Activated B cell treated with CpG ODN at 0.5 μM for 24 hours (primary cell): ENCODE measurements at regions not wholly inside any gene's neighbourhood (a gene's known extent, or its start where the extent isn't known, plus 50 kb on each side); places are given as distances from the start of the nearest gene placed in this dataset.

Experiments
- ATAC-seq: fragments of 200-7000 bp; cut with Tn5 transposase; one replicate; pipeline ENCODE4 v1.10.0; 2021; ENCODE audit warnings: low read depth, mild to moderate bottlenecking, moderate library complexity
- CTCF ChIA-PET: fragments of 350-600 bp; sonication (Branson Sonifier 250); formaldehyde crosslinking; loops from one replicate; lab custom pipeline; 2021; ENCODE audit warnings: antibody characterized with exemption; lab: Charles Lee
- POLR2A ChIA-PET: fragments of 350-600 bp; sonication (Branson Sonifier 250); formaldehyde crosslinking; loops from one replicate; lab custom pipeline; 2021; ENCODE audit warnings: antibody characterized with exemption; lab: Charles Lee
- DNase-seq: peaks from one replicate; pipeline ENCODE4 v3.0.0; 2022
- H3K27ac Mint-ChIP-seq: one replicate; pipeline ENCODE4 v1.8.0; 2020; ENCODE audit warnings: mixed read lengths
- H3K27me3 Mint-ChIP-seq: one replicate; pipeline ENCODE4 v1.8.0; 2021; ENCODE audit warnings: mixed read lengths
- H3K36me3 Mint-ChIP-seq: one replicate; pipeline ENCODE4 v1.8.0; 2021; ENCODE audit warnings: low read depth, mixed read lengths
- H3K4me1 Mint-ChIP-seq: one replicate; pipeline ENCODE4 v1.8.0; 2021; ENCODE audit warnings: mixed read lengths
- H3K4me3 Mint-ChIP-seq: one replicate; pipeline ENCODE4 v1.8.0; 2020; ENCODE audit warnings: mild to moderate bottlenecking, mixed read lengths
- H3K9me3 Mint-ChIP-seq: one replicate; pipeline ENCODE4 v1.8.0; 2020; ENCODE audit warnings: mixed read lengths
- intact Hi-C: fragments of 100-400 bp; cut with micrococcal nuclease; formaldehyde crosslinking; loops from one replicate; pipeline ENCODE4 v1.15.1; 2024
- TF ChIP-seq, protein P1 (sequence below): fragments of 200-600 bp; IDR thresholded peaks from one replicate; pipeline ENCODE4 v1.8.0; 2022; ENCODE audit warnings: antibody characterized with exemption, mild to moderate bottlenecking

DNA sequence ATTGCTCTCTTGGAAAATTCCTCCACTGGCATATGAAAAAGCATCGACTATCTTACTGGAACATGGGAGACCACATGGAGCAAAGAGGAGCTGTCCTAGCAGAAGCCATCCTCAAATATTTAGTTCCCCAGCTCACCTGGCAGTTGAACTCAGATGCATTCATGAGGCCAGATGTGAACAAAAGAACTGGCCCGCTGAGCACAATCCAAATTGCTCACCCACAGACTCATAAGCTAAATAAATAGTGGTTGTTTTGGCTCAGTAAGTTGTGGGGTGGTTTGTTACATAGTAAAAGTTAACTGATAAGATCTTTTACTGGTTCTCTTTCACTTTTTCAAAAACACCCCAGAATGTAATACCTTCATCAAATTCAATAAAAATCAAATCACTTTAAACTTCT is 108.6 kb upstream of the CWC22 start:
- Mint-ChIP-seq H3K4me1 (no peaks in the 10 kb centered on the region), H3K36me3 (no peaks in the 10 kb centered on the region), H3K9me3 (no peaks in the 10 kb centered on the region), H3K4me3 (no peak overlapping the region), H3K27ac (no peak overlapping the region), H3K27me3 (peaks cover 2% of the 10 kb centered on the region)
- ChIA-PET POLR2A (no interaction called here), CTCF (interaction anchor here (1.5 to 2.4 kb wide), 2 partner anchors 8 to 10 kb away, joined by 3 to 13 read pairs; no protein-coding TSS in a partner anchor)
- TF ChIP-seq, protein P1, sequence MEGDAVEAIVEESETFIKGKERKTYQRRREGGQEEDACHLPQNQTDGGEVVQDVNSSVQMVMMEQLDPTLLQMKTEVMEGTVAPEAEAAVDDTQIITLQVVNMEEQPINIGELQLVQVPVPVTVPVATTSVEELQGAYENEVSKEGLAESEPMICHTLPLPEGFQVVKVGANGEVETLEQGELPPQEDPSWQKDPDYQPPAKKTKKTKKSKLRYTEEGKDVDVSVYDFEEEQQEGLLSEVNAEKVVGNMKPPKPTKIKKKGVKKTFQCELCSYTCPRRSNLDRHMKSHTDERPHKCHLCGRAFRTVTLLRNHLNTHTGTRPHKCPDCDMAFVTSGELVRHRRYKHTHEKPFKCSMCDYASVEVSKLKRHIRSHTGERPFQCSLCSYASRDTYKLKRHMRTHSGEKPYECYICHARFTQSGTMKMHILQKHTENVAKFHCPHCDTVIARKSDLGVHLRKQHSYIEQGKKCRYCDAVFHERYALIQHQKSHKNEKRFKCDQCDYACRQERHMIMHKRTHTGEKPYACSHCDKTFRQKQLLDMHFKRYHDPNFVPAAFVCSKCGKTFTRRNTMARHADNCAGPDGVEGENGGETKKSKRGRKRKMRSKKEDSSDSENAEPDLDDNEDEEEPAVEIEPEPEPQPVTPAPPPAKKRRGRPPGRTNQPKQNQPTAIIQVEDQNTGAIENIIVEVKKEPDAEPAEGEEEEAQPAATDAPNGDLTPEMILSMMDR = no peak
- no peak for ATAC-seq
- no peak for DNase-seq
- intact Hi-C loops = no loop called here

DNA sequence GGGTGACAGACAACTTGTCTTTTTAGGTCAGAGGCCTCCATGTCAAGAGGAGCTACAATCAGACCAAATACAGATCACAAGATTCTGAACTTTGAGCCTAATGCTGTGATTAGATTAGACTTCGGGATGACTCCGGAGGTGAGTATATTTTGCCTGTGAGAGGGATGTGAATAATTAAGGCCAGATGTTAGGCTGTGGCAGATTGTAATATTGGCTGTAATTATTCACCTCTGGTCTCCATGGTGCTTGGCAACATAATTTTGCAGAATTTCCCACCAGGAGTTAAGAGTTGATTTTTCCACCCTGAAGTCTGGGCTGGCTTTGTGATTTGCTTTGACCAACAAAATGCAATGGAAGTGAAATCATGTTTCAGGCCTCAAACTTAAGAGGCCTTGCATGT is 108.2 kb upstream of the CWC22 start:
- CTCF ChIA-PET = interaction anchor here (1.5 to 2.4 kb wide), 2 partner anchors 8 to 11 kb away, joined by 3 to 13 read pairs; no protein-coding TSS in a partner anchor
- no peaks in the 10 kb centered on the region for H3K36me3 Mint-ChIP-seq
- H3K4me1 Mint-ChIP-seq = no peaks in the 10 kb centered on the region
- no peaks in the 10 kb centered on the region for H3K9me3 Mint-ChIP-seq
- POLR2A ChIA-PET = no interaction called here
- peaks cover 4% of the 10 kb centered on the region for H3K27me3 Mint-ChIP-seq
- TF ChIP-seq, protein P1 = no peak
- no peak overlapping the region for H3K27ac Mint-ChIP-seq
- no peak for ATAC-seq
- intact Hi-C loops = no loop called here
- H3K4me3 Mint-ChIP-seq = no peak overlapping the region
- DNase-seq = no peak

DNA sequence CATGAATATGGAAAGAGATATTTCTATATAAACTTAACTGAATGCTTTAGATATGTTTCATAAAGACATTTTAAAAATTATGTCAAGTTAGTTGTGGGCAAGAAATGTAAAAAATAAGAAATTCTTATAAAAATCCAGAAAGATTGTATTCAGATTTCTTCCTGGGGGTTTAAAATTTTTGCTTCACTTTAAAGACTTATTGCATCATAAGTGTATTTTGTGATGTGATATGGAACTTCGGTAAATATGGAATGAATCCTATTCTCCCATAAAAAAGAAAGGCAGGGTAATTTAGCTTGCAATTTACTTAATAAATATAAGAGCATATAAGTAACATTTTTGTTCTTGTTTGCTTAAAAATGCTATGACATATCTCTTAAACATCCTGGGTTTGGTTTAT is 104.8 kb upstream of the CWC22 start:
- intact Hi-C loops = no loop called here
- POLR2A ChIA-PET = no interaction called here
- CTCF ChIA-PET = interaction anchor here (2.7 kb wide), 1 partner anchor 12 kb away, joined by 11 read pairs; no protein-coding TSS in a partner anchor
- no peaks in the 10 kb centered on the region for H3K9me3 Mint-ChIP-seq
- no peaks in the 10 kb centered on the region for H3K36me3 Mint-ChIP-seq
- H3K27me3 Mint-ChIP-seq = peaks cover 4% of the 10 kb centered on the region
- H3K4me3 Mint-ChIP-seq = no peak overlapping the region
- no peaks in the 10 kb centered on the region for H3K4me1 Mint-ChIP-seq
- no peak for DNase-seq
- H3K27ac Mint-ChIP-seq = no peak overlapping the region
- ATAC-seq = no peak
- TF ChIP-seq, protein P1 = no peak

DNA sequence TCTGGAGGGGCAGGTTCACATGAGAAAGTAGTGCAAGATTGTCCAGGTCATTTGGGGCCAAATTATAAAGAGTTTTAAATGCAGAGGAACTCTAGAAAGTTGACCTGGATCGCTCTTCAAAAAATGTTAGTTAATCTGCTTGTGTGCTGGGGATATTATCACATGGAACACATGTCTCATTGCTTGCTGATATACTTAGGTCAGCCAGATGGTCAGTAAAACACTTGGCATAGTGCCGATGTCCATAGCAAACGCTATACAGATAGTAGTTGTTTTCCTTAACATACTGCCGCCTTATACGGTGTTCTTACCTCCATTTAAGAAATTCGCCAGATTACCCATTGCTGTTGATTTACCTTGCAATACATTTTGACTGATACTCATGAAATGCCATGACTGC is 103.4 kb upstream of the CWC22 start:
- Mint-ChIP-seq H3K36me3 (no peaks in the 10 kb centered on the region), H3K9me3 (no peaks in the 10 kb centered on the region), H3K27me3 (peaks cover 11% of the 10 kb centered on the region), H3K27ac (no peak overlapping the region), H3K4me1 (no peaks in the 10 kb centered on the region), H3K4me3 (no peak overlapping the region)
- no peak for DNase-seq
- ATAC-seq = no peak
- intact Hi-C loops = no loop called here
- ChIA-PET POLR2A (no interaction called here), CTCF (interaction anchor here (2.7 kb wide), 1 partner anchor 13 kb away, joined by 11 read pairs; no protein-coding TSS in a partner anchor)
- TF ChIP-seq, protein P1 = no peak

DNA sequence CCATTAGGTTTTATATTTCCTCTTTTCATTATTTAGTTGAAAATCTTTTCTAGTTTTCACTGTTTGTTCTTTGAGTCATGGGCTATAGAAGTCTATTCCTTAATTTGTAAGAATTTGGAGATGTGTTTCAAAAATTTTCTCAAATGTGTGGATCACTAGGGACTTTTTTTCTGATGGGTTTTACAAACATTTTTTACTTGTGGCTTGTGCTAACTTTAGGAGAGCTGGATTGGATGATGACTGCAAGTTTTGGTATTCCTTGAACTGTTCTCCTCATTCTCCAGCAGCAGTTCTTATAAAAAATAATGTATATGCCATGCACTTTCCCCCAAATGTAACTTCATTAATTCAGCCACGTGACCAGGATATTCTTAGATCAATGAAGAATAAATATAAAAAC is 94.7 kb upstream of the CWC22 start:
- TF ChIP-seq, protein P1 = no peak
- ChIA-PET CTCF (no interaction called here), POLR2A (no interaction called here)
- H3K9me3 Mint-ChIP-seq = no peaks in the 10 kb centered on the region
- DNase-seq = no peak
- intact Hi-C loops = no loop called here
- no peaks in the 10 kb centered on the region for H3K4me1 Mint-ChIP-seq
- peaks cover 7% of the 10 kb centered on the region for H3K27me3 Mint-ChIP-seq
- H3K27ac Mint-ChIP-seq = no peak overlapping the region
- H3K36me3 Mint-ChIP-seq = no peaks in the 10 kb centered on the region
- H3K4me3 Mint-ChIP-seq = no peak overlapping the region
- no peak for ATAC-seq
